NOMO-1 treated with DMSO at 0.1 percent for 48 hours (cell line): ENCODE measurements at regions not wholly inside any gene's neighbourhood (a gene's known extent, or its start where the extent isn't known, plus 50 kb on each side); places are given as distances from the start of the nearest gene placed in this dataset.

ENCODE experiments used
- DNase-seq: peaks from one replicate; lab custom pipeline; 2025; ENCODE audit not compliant: unreplicated experiment; lab: John Stamatoyannopoulos, UW

GRCh38 chr10:28810057-28810870 lies 132.9 kb downstream of the BAMBI start:
- DNase-seq: peak; percentile 33

GRCh38 chr10:28811639-28812349 lies 134.5 kb downstream of the BAMBI start:
- DNase-seq: no peak

- no peak for DNase-seq
Measured at GRCh38 chr10:28812384-28813372, 135.4 kb downstream of the BAMBI start.

- DNase-seq: no peak
Measured at GRCh38 chr10:28815681-28816080, 138.4 kb downstream of the BAMBI start.

GRCh38 chr10:28822719-28823464 lies 145.6 kb downstream of the BAMBI start:
- no peak for DNase-seq

- no peak for DNase-seq
Measured at GRCh38 chr10:28823501-28824075, 146.3 kb downstream of the BAMBI start.

GRCh38 chr10:28833313-28833712 lies 156.0 kb downstream of the BAMBI start:
- DNase-seq: no peak

- DNase-seq: no peak
Measured at GRCh38 chr10:28836435-28836743, 159.1 kb downstream of the BAMBI start.

GRCh38 chr10:28837613-28838390 lies 160.5 kb downstream of the BAMBI start:
- DNase-seq: no peak

- no peak for DNase-seq
Measured at GRCh38 chr10:28838908-28839307, 161.6 kb downstream of the BAMBI start.

GRCh38 chr10:28839600-28840007 lies 162.3 kb downstream of the BAMBI start:
- no peak for DNase-seq

- DNase-seq: no peak
Measured at GRCh38 chr10:28840202-28840601, 162.9 kb downstream of the BAMBI start.

- no peak for DNase-seq
Measured at GRCh38 chr10:28840971-28841370, 163.7 kb downstream of the BAMBI start.

- no peak for DNase-seq
Measured at GRCh38 chr10:28841625-28842024, 164.3 kb downstream of the BAMBI start.

- no peak for DNase-seq
Measured at GRCh38 chr10:28842321-28842720, 165.0 kb downstream of the BAMBI start.

- no peak for DNase-seq
Measured at GRCh38 chr10:28845009-28845682, 167.8 kb downstream of the BAMBI start.

GRCh38 chr10:28849309-28849708 lies 172.0 kb downstream of the BAMBI start:
- DNase-seq: no peak

GRCh38 chr10:28849821-28850220 lies 172.5 kb downstream of the BAMBI start:
- DNase-seq: no peak

- DNase-seq: no peak
Measured at GRCh38 chr10:28850784-28851183, 173.5 kb downstream of the BAMBI start.
